DND-41 (cell line): ENCODE measurements at regions not wholly inside any gene's neighbourhood (a gene's known extent, or its start where the extent isn't known, plus 50 kb on each side); places are given as distances from the start of the nearest gene placed in this dataset.

Source experiments
- ATAC-seq: fragments of 200-7000 bp; cut with Tn5 transposase; 3 replicates; pipeline ENCODE4 v1.9.1; 2021; ENCODE audit warnings: low read depth; ENCODE audit not compliant: insufficient read depth
- DNase-seq: peaks from one replicate; pipeline ENCODE4 v3.0.0-alpha.2; 2020
- H2AFZ ChIP-seq: 2 replicates; pipeline ENCODE4 v1.6.0; 2012; ENCODE audit warnings: low read depth, low read length
- H3K27ac ChIP-seq: 2 replicates; pipeline ENCODE4 v1.5.1; 2012; ENCODE audit warnings: low read length, inconsistent platforms
- H3K27me3 ChIP-seq: fragments of 200-600 bp; sonication (generic); 2 replicates; pipeline ENCODE4 v1.6.0; 2012; ENCODE audit warnings: low read length, mild to moderate bottlenecking, inconsistent platforms; ENCODE audit not compliant: insufficient read depth, poor library complexity
- H3K36me3 ChIP-seq: 2 replicates; pipeline ENCODE4 v1.5.1; 2012; ENCODE audit warnings: low read length, inconsistent platforms; ENCODE audit not compliant: insufficient read depth
- H3K4me1 ChIP-seq: 2 replicates; pipeline ENCODE4 v1.5.1; 2012; ENCODE audit warnings: mild to moderate bottlenecking, low read length; ENCODE audit not compliant: insufficient read depth
- H3K4me2 ChIP-seq: 2 replicates; pipeline ENCODE4 v1.6.0; 2012; ENCODE audit warnings: mild to moderate bottlenecking, moderate library complexity, low read length, inconsistent platforms; ENCODE audit not compliant: insufficient read depth
- H3K4me3 ChIP-seq, 2 experiments: fragments of 200-600 bp in 1 of 2; shearing (Covaris generic) in 1 of 2; 2 replicates each; pipeline ENCODE4 v1.5.1; 2012 to 2016; ENCODE audit warnings: inconsistent platforms in 2 of 2, low read length in 2 of 2, mild to moderate bottlenecking in 2 of 2, low read depth in 1 of 2, moderate library complexity in 1 of 2
- H3K79me2 ChIP-seq: 2 replicates; pipeline ENCODE4 v1.6.0; 2012; ENCODE audit warnings: low read length, inconsistent platforms; ENCODE audit not compliant: insufficient read depth
- H3K9ac ChIP-seq: 2 replicates; pipeline ENCODE4 v1.6.0; 2012; ENCODE audit warnings: low read depth, mild to moderate bottlenecking, inconsistent platforms, low read length, moderate library complexity
- H3K9me3 ChIP-seq: 2 replicates; pipeline ENCODE4 v1.5.1; 2012; ENCODE audit warnings: low read length, moderate library complexity, mild to moderate bottlenecking, inconsistent platforms; ENCODE audit not compliant: insufficient read depth, severe bottlenecking
- H4K20me1 ChIP-seq: 2 replicates; pipeline ENCODE4 v1.6.0; 2012; ENCODE audit warnings: low read length; ENCODE audit not compliant: insufficient read depth
- CTCF ChIP-seq: IDR thresholded peaks from 2 replicates; pipeline ENCODE4 v1.5.1; 2012; ENCODE audit warnings: borderline replicate concordance, low read length, moderate library complexity, mild to moderate bottlenecking; ENCODE audit not compliant: poor library complexity, severe bottlenecking; ENCODE audit errors: extremely low read depth
- EZH2 ChIP-seq: IDR thresholded peaks from 3 replicates; pipeline ENCODE4 v1.6.1; 2012; ENCODE audit warnings: borderline replicate concordance, low read depth, mild to moderate bottlenecking, moderate library complexity, low read length, inconsistent platforms; ENCODE audit not compliant: severe bottlenecking

GRCh38 chr5:54897001-54897400, 88.4 kb downstream of the ESM1 start:
- Histone ChIP-seq H3K4me2 (no peak overlapping the region), H3K27ac (no peak overlapping the region), H3K27me3 (no peaks in the 10 kb centered on the region), H4K20me1 (no peaks in the 10 kb centered on the region), H3K9ac (no peak overlapping the region), H3K9me3 (no peaks in the 10 kb centered on the region), H3K4me1 (peaks cover 9% of the 10 kb centered on the region), H3K79me2 (no peaks in the 10 kb centered on the region), H3K4me3 (no peak overlapping the region), H2AFZ (no peak overlapping the region), H3K36me3 (no peaks in the 10 kb centered on the region)
- ATAC-seq, result no peak
- TF ChIP-seq CTCF, result no peak
- TF ChIP-seq EZH2, result no peak
- no peak for DNase-seq

GRCh38 chr5:54895816-54896341, 89.5 kb downstream of the ESM1 start:
- ATAC-seq (peak; percentile 58; the same call in 1 of the 3 replicates), DNase-seq (no peak)
- Histone ChIP-seq H3K9ac (no peak overlapping the region), H3K79me2 (no peaks in the 10 kb centered on the region), H3K4me1 (no peaks in the 10 kb centered on the region), H2AFZ (no peak overlapping the region), H3K27ac (no peak overlapping the region), H3K36me3 (no peaks in the 10 kb centered on the region), H3K4me3 (no peak overlapping the region), H3K27me3 (no peaks in the 10 kb centered on the region), H3K9me3 (no peaks in the 10 kb centered on the region), H4K20me1 (no peaks in the 10 kb centered on the region), H3K4me2 (no peak overlapping the region)
- TF ChIP-seq EZH2 (no peak), CTCF (peak; percentile 68)

DNA sequence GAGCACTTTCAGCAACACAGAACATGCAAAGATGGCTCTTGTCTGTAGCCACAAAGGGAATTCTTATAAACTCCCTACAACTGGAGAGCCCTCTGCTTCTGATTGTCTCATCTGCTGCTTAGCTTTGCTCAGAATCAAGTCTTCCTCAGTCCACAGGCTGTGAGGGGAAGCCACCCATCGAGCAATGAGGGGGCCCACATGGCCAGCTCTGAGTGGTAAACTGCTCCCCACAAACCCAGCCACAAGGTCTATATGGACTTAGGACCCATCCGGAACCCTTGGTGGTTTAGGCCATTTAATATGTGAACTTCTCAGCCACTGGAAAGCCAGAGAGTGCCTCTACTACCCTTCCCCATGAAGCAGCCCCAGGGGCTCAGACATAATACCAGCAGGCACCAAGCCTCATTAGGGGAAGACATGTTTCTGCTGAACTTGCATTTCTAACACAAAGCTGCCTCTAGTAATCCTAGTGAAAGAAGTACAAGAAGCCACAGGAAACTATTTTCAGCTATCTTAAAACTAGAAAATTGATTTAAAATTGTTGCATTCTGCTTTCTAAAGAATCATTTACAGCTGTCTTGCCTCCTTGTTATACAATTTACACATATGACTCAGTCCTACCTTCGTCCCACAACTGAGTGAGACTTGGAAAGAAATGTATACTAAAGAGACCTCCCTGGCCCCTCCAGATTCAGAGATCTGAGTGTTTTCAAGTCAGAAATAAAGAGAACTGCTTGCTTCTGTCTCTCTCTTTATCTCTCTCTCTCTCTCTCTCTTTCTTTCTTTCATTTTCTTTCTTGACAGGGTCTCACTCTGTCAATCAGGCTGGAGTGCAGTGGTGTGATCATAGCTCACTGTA, 90.2 kb downstream of the ESM1 start:
- DNase-seq, result no peak
- H4K20me1 ChIP-seq, result no peaks in the 10 kb centered on the region
- H3K9me3 ChIP-seq, result no peaks in the 10 kb centered on the region
- no peaks in the 10 kb centered on the region for H3K36me3 ChIP-seq
- H3K27me3 ChIP-seq, result no peaks in the 10 kb centered on the region
- no peak overlapping the region for H3K27ac ChIP-seq
- no peak overlapping the region for H3K4me2 ChIP-seq
- no peak for ATAC-seq
- H3K4me3 ChIP-seq, result no peak overlapping the region
- no peak for TF ChIP-seq CTCF
- TF ChIP-seq EZH2, result no peak
- H3K4me1 ChIP-seq, result no peaks in the 10 kb centered on the region
- no peak overlapping the region for H2AFZ ChIP-seq
- no peak overlapping the region for H3K9ac ChIP-seq
- H3K79me2 ChIP-seq, result no peaks in the 10 kb centered on the region
